Liver (tissue), 3 donors: ENCODE measurements at regions not wholly inside any gene's neighbourhood (a gene's known extent, or its start where the extent isn't known, plus 50 kb on each side); places are given as distances from the start of the nearest gene placed in this dataset.
"Not testable (repeated sequence)": the region's sequence is repeated elsewhere in the genome, so short reads cannot be mapped to it uniquely, and the experiment has no call there.

Source experiments
- ATF3 ChIP-seq: IDR thresholded peaks from 2 replicates; pipeline ENCODE4 v1.6.1; 2016; ENCODE audit warnings: antibody characterized with exemption
- CTCF ChIP-seq: fragments of 150-350 bp; IDR thresholded peaks from 2 replicates; pipeline ENCODE4 v1.5.1; 2017; ENCODE audit warnings: improper control_type of control experiment, low read depth, low read length; ENCODE audit not compliant: missing input control
- EGR1 ChIP-seq, 2 donors: IDR thresholded peaks; 2 replicates each; pipeline ENCODE4 v1.6.1; 2016 to 2018; ENCODE audit warnings: antibody characterized with exemption in 2 of 2, low read depth in 2 of 2
- GABPA ChIP-seq, 2 donors: IDR thresholded peaks in 1 of 2; conservative IDR thresholded peaks in 1 of 2; 2 replicates each; pipeline ENCODE4 v1.6.1; 2016; ENCODE audit warnings: antibody characterized with exemption in 2 of 2, mild to moderate bottlenecking in 1 of 2, moderate library complexity in 1 of 2
- HNF4G ChIP-seq: IDR thresholded peaks from 2 replicates; pipeline ENCODE4 v1.6.1; 2016; ENCODE audit warnings: antibody characterized with exemption
- JUND ChIP-seq, 2 donors: IDR thresholded peaks; 2 replicates each; pipeline ENCODE4 v1.6.1; 2016; ENCODE audit warnings: antibody characterized with exemption in 2 of 2
- MAX ChIP-seq: IDR thresholded peaks from 2 replicates; pipeline ENCODE4 v1.6.1; 2016; ENCODE audit warnings: antibody characterized with exemption
- RAD21 ChIP-seq, 2 donors: IDR thresholded peaks; 2 replicates each; pipeline ENCODE4 v1.6.1; 2016; ENCODE audit warnings: antibody characterized with exemption in 2 of 2, mild to moderate bottlenecking in 2 of 2
- TF ChIP-seq, protein P1 (sequence below): IDR thresholded peaks from 2 replicates; pipeline ENCODE4 v1.6.1; 2016; ENCODE audit warnings: antibody characterized with exemption, mild to moderate bottlenecking
- TF ChIP-seq, protein P2 (sequence below): IDR thresholded peaks from 2 replicates; pipeline ENCODE4 v1.6.1; 2016; ENCODE audit warnings: antibody characterized with exemption
- donor health status: healthy.
- donor health status: healthy.

DNA sequence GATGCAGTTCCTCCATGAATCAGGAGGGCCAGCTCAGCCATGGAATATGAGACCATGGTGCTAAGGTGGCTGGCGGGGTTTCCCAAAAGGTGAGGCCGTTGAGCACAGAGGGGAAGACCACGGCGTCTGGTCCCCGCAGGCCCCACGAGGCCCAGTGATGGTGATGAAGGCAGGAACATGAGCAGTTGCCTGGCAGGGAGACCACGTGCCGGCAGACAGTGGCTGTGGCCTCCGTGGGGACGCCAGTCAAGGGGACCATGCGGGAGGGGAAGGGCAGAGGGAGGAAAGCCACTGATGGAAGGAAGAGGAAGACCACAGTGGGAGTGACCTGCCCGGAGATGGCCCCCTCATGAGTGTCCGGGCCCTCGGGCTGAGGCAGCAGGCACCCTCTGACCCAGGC, 220.9 kb upstream of the SGCG start:
- not testable (repeated sequence) for TF ChIP-seq CTCF; GABPA (IDR thresholded peaks at IDR 0.05 in 1 of 2, conservative IDR thresholded peaks at IDR 0.05 in 1 of 2); HNF4G; JUND (IDR thresholded peaks at IDR 0.05); RAD21 (IDR thresholded peaks at IDR 0.05); ATF3; EGR1 (IDR thresholded peaks at IDR 0.05; ENCODE audit: low read depth in 2 of 2); MAX
- TF ChIP-seq, protein P1, sequence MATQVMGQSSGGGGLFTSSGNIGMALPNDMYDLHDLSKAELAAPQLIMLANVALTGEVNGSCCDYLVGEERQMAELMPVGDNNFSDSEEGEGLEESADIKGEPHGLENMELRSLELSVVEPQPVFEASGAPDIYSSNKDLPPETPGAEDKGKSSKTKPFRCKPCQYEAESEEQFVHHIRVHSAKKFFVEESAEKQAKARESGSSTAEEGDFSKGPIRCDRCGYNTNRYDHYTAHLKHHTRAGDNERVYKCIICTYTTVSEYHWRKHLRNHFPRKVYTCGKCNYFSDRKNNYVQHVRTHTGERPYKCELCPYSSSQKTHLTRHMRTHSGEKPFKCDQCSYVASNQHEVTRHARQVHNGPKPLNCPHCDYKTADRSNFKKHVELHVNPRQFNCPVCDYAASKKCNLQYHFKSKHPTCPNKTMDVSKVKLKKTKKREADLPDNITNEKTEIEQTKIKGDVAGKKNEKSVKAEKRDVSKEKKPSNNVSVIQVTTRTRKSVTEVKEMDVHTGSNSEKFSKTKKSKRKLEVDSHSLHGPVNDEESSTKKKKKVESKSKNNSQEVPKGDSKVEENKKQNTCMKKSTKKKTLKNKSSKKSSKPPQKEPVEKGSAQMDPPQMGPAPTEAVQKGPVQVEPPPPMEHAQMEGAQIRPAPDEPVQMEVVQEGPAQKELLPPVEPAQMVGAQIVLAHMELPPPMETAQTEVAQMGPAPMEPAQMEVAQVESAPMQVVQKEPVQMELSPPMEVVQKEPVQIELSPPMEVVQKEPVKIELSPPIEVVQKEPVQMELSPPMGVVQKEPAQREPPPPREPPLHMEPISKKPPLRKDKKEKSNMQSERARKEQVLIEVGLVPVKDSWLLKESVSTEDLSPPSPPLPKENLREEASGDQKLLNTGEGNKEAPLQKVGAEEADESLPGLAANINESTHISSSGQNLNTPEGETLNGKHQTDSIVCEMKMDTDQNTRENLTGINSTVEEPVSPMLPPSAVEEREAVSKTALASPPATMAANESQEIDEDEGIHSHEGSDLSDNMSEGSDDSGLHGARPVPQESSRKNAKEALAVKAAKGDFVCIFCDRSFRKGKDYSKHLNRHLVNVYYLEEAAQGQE = not testable (repeated sequence)
- TF ChIP-seq, protein P2, sequence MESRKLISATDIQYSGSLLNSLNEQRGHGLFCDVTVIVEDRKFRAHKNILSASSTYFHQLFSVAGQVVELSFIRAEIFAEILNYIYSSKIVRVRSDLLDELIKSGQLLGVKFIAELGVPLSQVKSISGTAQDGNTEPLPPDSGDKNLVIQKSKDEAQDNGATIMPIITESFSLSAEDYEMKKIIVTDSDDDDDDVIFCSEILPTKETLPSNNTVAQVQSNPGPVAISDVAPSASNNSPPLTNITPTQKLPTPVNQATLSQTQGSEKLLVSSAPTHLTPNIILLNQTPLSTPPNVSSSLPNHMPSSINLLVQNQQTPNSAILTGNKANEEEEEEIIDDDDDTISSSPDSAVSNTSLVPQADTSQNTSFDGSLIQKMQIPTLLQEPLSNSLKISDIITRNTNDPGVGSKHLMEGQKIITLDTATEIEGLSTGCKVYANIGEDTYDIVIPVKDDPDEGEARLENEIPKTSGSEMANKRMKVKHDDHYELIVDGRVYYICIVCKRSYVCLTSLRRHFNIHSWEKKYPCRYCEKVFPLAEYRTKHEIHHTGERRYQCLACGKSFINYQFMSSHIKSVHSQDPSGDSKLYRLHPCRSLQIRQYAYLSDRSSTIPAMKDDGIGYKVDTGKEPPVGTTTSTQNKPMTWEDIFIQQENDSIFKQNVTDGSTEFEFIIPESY = not testable (repeated sequence)
